Ovary (tissue), 7 donors: ENCODE measurements at regions not wholly inside any gene's neighbourhood (a gene's known extent, or its start where the extent isn't known, plus 50 kb on each side); places are given as distances from the start of the nearest gene placed in this dataset.
A peak's percentile ranks its signal among the peaks of the same experiment; 100 is the strongest.
"Not testable (repeated sequence)": the region's sequence is repeated elsewhere in the genome, so short reads cannot be mapped to it uniquely, and the experiment has no call there.

Experiments used
- DNase-seq, 5 donors: peaks; one replicate each; pipeline ENCODE4 v3.0.0-alpha.2; 2019 to 2020
- H3K27ac ChIP-seq, 2 donors: fragments of 200-600 bp; one replicate each; pipeline versions ENCODE4 v1.5.1 to v1.8.0; 2019 to 2022
- H3K27me3 ChIP-seq: fragments of 200-600 bp; one replicate; pipeline ENCODE4 v1.8.0; 2022
- H3K36me3 ChIP-seq: fragments of 200-600 bp; sonication (generic); one replicate; pipeline ENCODE4 v1.5.1; 2019
- H3K4me1 ChIP-seq: one replicate; pipeline ENCODE4 v1.8.1; 2013; ENCODE audit warnings: mild to moderate bottlenecking, moderate library complexity; ENCODE audit not compliant: insufficient read depth
- H3K4me3 ChIP-seq: fragments of 200-600 bp; sonication (generic); one replicate; pipeline ENCODE4 v1.5.1; 2017
- H3K9me3 ChIP-seq, 2 donors: fragments of 200-600 bp in 1 of 2; sonication (generic) in 1 of 2; one replicate each; pipeline versions ENCODE4 v1.5.1 to v1.8.1; 2013 to 2019; ENCODE audit warnings: mild to moderate bottlenecking in 1 of 2, moderate library complexity in 1 of 2
- CTCF ChIP-seq, 3 donors: fragments of 450-650 bp in 2 of 3; fragments of 200-600 bp in 1 of 3; IDR thresholded peaks; one replicate each; pipeline versions ENCODE4 v1.5.1 to v1.8.0; 2016 to 2022; ENCODE audit warnings: antibody characterized with exemption in 3 of 3, mild to moderate bottlenecking in 1 of 3
- EP300 ChIP-seq: sonication (generic); formaldehyde crosslinking; IDR thresholded peaks from one replicate; pipeline ENCODE4 v1.6.1; 2017; ENCODE audit warnings: antibody characterized with exemption
- POLR2A ChIP-seq: fragments of 450-650 bp; IDR thresholded peaks from one replicate; pipeline ENCODE4 v1.6.1; 2017; ENCODE audit warnings: antibody characterized with exemption, mild to moderate bottlenecking, moderate library complexity
- WGBS, 3 donors: extraction: QIAGEN DNeasy Blood & Tissue Kit in 1 of 3; methylation state at CpG; one replicate each; pipeline versions ENCODE4 v1.1.5 to v1.1.7; 2013 to 2017; 5-methylcytosine and 5-hydroxymethylcytosine counted together
- intact Hi-C, 4 donors: fragments of 100-400 bp; cut with DNase I; formaldehyde crosslinking; loops; one replicate each; pipeline versions ENCODE4 v1.11.0 to v1.15.1; 2022 to 2023
- donor health status: DM: no; HTN: no; CAD: no; lungs with moderate emphysema.
- donor health status: DM: no; HTN: no; CAD: no.
- donor health status: Bipolar disorder and iron deficiency.
- donor health status: DM: no; HTN: no; CAD: no.
- donor health status: DM: yes; HTN: yes; CAD: no.

GRCh38 chrX:96098471-96098870, 586.2 kb upstream of the DIAPH2 start:
- Histone ChIP-seq H3K27me3 (no peaks in the 10 kb centered on the region), H3K4me1 (no peaks in the 10 kb centered on the region), H3K4me3 (no peak overlapping the region), H3K36me3 (no peaks in the 10 kb centered on the region), H3K9me3 (no peaks in the 10 kb centered on the region), H3K27ac (no peak overlapping the region)
- intact Hi-C loops, result no loop called here
- DNase-seq, result no peak
- TF ChIP-seq POLR2A (no peak), EP300 (no peak), CTCF (IDR thresholded peaks at IDR 0.05) (no peak)
- WGBS, 3 donors, result 71 to 76% (median 72%) methylated on average over 1 of the region's 1 CpG

DNA sequence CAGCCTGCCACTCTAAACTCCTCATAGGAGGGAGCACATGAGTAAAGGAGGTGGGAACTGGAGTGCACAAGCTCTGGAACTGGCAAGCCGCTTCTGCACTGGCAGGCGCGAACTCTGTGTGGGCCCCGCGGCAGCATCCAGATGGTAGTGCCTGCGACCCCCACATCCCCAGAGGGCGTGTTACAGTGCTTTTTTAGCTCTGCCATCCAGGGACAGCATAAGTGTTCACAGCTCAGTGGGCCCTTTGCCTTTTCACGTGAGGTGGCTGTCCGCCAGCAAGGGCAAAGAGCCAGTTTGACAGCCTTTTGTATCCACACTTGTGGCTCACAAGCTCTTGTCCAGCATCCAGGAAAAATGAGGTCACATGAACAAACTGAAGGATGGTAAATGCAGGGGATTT, 581.6 kb upstream of the DIAPH2 start:
- intact Hi-C loops, result no loop called here
- H3K4me3 ChIP-seq, result no peak overlapping the region
- peak in 1 of 5 donors; percentile 32 for DNase-seq
- 81 to 87% (median 84%) methylated on average over 9 of the region's 9 CpGs for WGBS, 3 donors
- H3K4me1 ChIP-seq, result no peaks in the 10 kb centered on the region
- no peaks in the 10 kb centered on the region for H3K9me3 ChIP-seq
- no peaks in the 10 kb centered on the region for H3K27me3 ChIP-seq
- H3K36me3 ChIP-seq, result no peaks in the 10 kb centered on the region
- H3K27ac ChIP-seq, result no peak overlapping the region
- TF ChIP-seq CTCF (IDR thresholded peaks at IDR 0.05) (no peak), POLR2A (no peak), EP300 (no peak)

DNA sequence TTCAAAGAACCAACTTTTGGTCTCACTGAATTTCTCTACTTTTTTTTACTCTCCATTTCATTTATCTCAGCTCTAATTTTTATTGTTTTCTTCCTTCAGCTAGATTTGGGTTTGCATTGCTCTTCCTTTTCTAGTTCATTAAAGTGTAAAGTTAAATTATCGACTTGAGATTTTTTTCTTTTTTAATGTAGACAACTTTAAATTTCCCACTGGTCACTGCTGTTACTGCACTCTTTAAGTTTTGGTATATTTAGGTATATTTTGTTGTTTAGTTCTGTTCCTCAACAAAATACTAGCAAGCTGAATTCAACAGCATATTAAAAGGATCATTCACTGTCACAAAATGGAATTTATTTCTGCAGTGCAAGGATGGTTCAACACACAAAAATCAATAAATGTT, 572.0 kb upstream of the DIAPH2 start:
- WGBS, 3 donors, result 76 to 86% (median 81%) methylated on average over 1 of the region's 1 CpG
- TF ChIP-seq EP300, result no peak
- TF ChIP-seq CTCF (IDR thresholded peaks at IDR 0.05), result no peak
- TF ChIP-seq POLR2A, result no peak

DNA sequence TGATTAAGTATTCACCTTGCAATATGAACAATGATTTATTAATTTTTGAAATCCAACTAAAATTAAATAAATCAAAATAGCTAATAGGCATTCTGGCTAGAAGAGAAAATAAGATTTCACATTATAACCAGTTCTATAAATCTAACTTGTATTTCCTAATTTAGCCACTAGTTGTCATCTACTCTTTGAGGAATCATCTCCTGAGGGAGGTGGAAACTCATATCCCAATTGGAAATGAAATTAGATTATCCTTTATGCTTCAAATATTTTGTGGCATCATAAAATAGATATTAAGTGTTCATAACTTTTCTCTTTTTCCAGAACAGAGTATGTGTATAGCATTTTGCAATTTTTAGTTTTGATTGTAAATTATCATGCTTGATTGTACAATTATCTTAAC, 558.5 kb upstream of the DIAPH2 start:
- no peaks in the 10 kb centered on the region for H3K9me3 ChIP-seq
- TF ChIP-seq POLR2A (no peak), EP300 (no peak), CTCF (IDR thresholded peaks at IDR 0.05) (no peak)
- no peak overlapping the region for H3K27ac ChIP-seq
- H3K4me1 ChIP-seq, result no peaks in the 10 kb centered on the region
- intact Hi-C loops, result no loop called here
- H3K36me3 ChIP-seq, result no peaks in the 10 kb centered on the region
- DNase-seq, result no peak
- H3K27me3 ChIP-seq, result no peaks in the 10 kb centered on the region
- no peak overlapping the region for H3K4me3 ChIP-seq

More for the DNA sequence above, 572.0 kb upstream of the DIAPH2 start:
- intact Hi-C loops, result no loop called here
- H3K36me3 ChIP-seq, result no peaks in the 10 kb centered on the region
- no peaks in the 10 kb centered on the region for H3K9me3 ChIP-seq
- no peak overlapping the region for H3K27ac ChIP-seq
- no peaks in the 10 kb centered on the region for H3K4me1 ChIP-seq
- no peaks in the 10 kb centered on the region for H3K27me3 ChIP-seq
- DNase-seq, result no peak
- H3K4me3 ChIP-seq, result no peak overlapping the region

DNA sequence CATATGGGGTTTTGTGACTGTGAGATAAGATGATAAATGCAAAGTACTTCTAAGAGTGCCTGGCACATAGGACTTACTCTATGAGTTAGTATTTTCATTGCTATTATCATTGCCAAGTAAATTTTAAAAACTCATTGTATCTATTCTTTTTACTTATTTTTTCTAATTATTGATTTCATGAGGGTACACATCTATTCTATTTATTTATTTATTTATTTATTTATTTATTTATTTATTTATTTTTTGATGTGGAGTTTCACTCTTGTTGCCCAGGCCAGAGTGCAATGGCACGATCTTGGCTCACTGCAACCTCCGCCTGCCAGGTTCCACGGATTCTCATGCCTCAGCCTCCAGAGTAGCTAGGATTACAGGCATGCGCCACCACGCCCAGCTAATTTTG, 556.6 kb upstream of the DIAPH2 start:
- intact Hi-C loops, H3K27ac ChIP-seq, H3K36me3 ChIP-seq, H3K4me1 ChIP-seq, DNase-seq, H3K9me3 ChIP-seq, H3K4me3 ChIP-seq, H3K27me3 ChIP-seq: not testable (repeated sequence)
- 88 to 89% (median 89%) methylated on average over 5 of the region's 5 CpGs for WGBS, 3 donors
